22Rv1 (cell line): ENCODE measurements at regions not wholly inside any gene's neighbourhood (a gene's known extent, or its start where the extent isn't known, plus 50 kb on each side); places are given as distances from the start of the nearest gene placed in this dataset.

ENCODE experiments used
- H3K27ac ChIP-seq: fragments of 450-650 bp; 2 replicates; pipeline ENCODE4 v1.5.1; 2017
- CTCF ChIP-seq: fragments of 450-650 bp; IDR thresholded peaks from 2 replicates; pipeline ENCODE4 v1.5.1; 2017; ENCODE audit warnings: mild to moderate bottlenecking
- ZFX ChIP-seq: fragments of 450-650 bp; IDR thresholded peaks from 2 replicates; pipeline ENCODE4 v1.6.1; 2017; ENCODE audit warnings: antibody characterized with exemption, borderline replicate concordance

DNA sequence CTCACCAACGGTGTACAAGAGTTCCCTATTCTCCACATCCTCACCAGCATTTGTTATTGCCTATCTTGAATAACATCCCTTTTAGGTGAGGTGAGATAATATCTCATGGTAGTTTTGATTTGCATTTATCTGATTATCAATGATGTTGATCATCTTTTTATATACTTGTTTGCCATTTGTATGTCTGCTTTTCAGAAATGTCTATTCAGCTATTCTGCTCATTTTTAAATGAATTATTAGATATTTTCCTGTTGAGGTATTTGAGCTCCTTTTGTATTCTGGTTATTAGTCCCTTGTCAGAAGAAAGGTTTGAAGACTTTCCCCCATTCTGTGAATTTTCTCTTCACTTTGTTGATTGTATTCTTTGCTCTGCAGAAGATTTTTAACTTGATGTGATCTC, 695.5 kb upstream of the DDX18 start:
- TF ChIP-seq CTCF (no peak), ZFX (no peak)
- no peak overlapping the region for H3K27ac ChIP-seq

- no peak for TF ChIP-seq ZFX
Observed at GRCh38 chr2:117123362-117123761, 691.1 kb upstream of the DDX18 start.

GRCh38 chr2:117126656-117127055, 687.8 kb upstream of the DDX18 start:
- no peak overlapping the region for H3K27ac ChIP-seq
- TF ChIP-seq CTCF (no peak), ZFX (no peak)

More at GRCh38 chr2:117123362-117123761, 691.1 kb upstream of the DDX18 start:
- no peak overlapping the region for H3K27ac ChIP-seq

GRCh38 chr2:117127680-117128079, 686.8 kb upstream of the DDX18 start:
- TF ChIP-seq ZFX, result no peak
- TF ChIP-seq CTCF, result no peak
- no peak overlapping the region for H3K27ac ChIP-seq

- TF ChIP-seq ZFX, result no peak
- TF ChIP-seq CTCF, result no peak
- no peak overlapping the region for H3K27ac ChIP-seq
Observed at GRCh38 chr2:117128461-117128860, 686.0 kb upstream of the DDX18 start.

- TF ChIP-seq CTCF (no peak), ZFX (no peak)
- no peak overlapping the region for H3K27ac ChIP-seq
Observed at GRCh38 chr2:117137371-117137770, 677.1 kb upstream of the DDX18 start.

DNA sequence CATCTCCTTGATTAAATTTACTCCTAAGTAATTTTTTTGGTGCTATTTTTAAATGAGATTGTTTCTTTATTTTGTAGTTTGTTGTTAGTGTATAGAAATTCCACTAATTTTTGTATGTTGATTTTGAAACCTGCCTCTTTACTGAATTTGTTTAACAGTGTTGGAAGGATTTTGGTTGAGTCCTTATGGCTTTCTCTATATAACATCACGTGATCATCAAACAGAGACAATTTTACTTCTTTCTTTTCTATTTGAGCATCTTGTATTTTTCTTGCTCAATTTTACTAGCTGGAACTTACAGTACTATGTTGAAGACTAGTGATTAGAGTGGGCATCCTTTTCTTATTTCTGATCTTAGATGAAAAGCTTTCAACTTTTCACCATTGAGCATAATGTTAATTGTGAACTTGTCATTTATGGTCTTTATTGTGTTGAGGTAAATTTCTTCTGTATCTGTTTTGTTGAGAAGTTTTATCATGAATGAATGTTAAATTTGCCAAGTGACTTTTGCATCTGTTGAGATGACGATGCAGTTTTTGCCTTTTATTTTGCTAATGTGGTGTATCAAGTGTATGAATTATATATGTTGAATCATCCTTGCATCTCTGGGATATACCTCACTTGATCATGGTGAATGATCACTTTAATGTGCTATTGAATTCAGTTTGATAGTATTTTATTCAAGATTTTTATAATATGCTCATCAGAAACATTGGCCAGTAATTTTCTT, 645.3 kb upstream of the DDX18 start:
- no peak overlapping the region for H3K27ac ChIP-seq
- TF ChIP-seq ZFX, result no peak
- no peak for TF ChIP-seq CTCF

DNA sequence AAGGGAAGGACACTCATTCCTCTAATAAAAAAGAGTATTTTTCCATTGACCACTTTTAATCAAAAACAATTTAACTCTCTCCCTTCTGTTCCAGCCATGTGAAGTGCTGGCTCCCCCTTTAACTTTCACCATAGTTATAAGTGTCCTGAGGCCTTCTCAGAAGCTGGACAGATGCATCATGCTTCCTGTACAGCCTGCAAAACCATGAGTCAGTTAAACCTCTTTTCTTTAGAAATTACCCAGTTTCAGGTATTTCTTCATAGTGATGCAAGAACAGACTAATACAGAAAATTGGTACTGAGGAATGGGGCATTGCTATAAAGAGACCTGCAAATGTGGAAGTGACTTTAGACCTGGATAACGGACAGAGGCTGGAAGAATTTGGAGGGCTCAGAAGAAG, 643.6 kb upstream of the DDX18 start:
- H3K27ac ChIP-seq, result no peak overlapping the region
- TF ChIP-seq CTCF (no peak), ZFX (no peak)
